Esophagus squamous epithelium (tissue), 5 donors: ENCODE measurements at regions not wholly inside any gene's neighbourhood (a gene's known extent, or its start where the extent isn't known, plus 50 kb on each side); places are given as distances from the start of the nearest gene placed in this dataset.

Experiments
- DNase-seq: peaks from one replicate; lab custom pipeline; 2025; lab: John Stamatoyannopoulos, UW
- H3K27ac ChIP-seq, 4 donors: fragments of 200-600 bp; sonication (generic); one replicate each; pipeline ENCODE4 v1.5.1; 2016 to 2019; ENCODE audit warnings: mild to moderate bottlenecking in 1 of 4
- H3K27me3 ChIP-seq, 4 donors: fragments of 200-600 bp; sonication (generic); 1 replicate in 3 of 4; 2 replicates in 1 of 4; pipeline versions ENCODE4 v1.5.1 to v1.6.0; 2017 to 2021; ENCODE audit warnings: antibody characterized with exemption in 1 of 4
- H3K36me3 ChIP-seq, 3 donors: fragments of 200-600 bp; sonication (generic); one replicate each; pipeline ENCODE4 v1.5.1; 2016 to 2019
- H3K4me1 ChIP-seq, 3 donors: fragments of 200-600 bp; sonication (generic); one replicate each; pipeline ENCODE4 v1.5.1; 2017 to 2019
- H3K4me3 ChIP-seq, 4 donors: fragments of 200-600 bp; sonication (generic); 1 replicate in 3 of 4; 2 replicates in 1 of 4; pipeline ENCODE4 v1.5.1; 2016 to 2019; ENCODE audit warnings: mild to moderate bottlenecking in 2 of 4, moderate library complexity in 1 of 4
- H3K9me3 ChIP-seq, 3 donors: fragments of 200-600 bp; sonication (generic); one replicate each; pipeline ENCODE4 v1.5.1; 2016 to 2019
- CTCF ChIP-seq, 6 experiments: fragments of 450-650 bp in 4 of 6; fragments of 200-600 bp in 2 of 6; sonication (generic) in 2 of 6; IDR thresholded peaks; one replicate each; pipeline ENCODE4 v1.5.1; 2016 to 2019; ENCODE audit warnings: antibody characterized with exemption in 6 of 6, mild to moderate bottlenecking in 4 of 6, moderate library complexity in 4 of 6
- POLR2A ChIP-seq, 4 donors: fragments of 450-650 bp; IDR thresholded peaks; one replicate each; pipeline ENCODE4 v1.6.1; 2017; ENCODE audit warnings: antibody characterized with exemption in 4 of 4, mild to moderate bottlenecking in 4 of 4, moderate library complexity in 3 of 4
- WGBS, 2 donors: methylation state at CpG; one replicate each; pipeline ENCODE4 v1.1.5; 2018; 5-methylcytosine and 5-hydroxymethylcytosine counted together
- intact Hi-C: fragments of 100-400 bp; cut with DNase I; formaldehyde crosslinking; loops from one replicate; pipeline ENCODE4 v1.15.0; 2022
- donor health status: DM: yes; HTN: yes; CAD: no.

- TF ChIP-seq CTCF (IDR thresholded peaks at IDR 0.05) (no peak), POLR2A (IDR thresholded peaks at IDR 0.05) (no peak)
- intact Hi-C loops, result no loop called here
- peaks cover 0 to 8% (median 0%) of the 10 kb centered on the region in 3 donors for H3K9me3 ChIP-seq
- no peaks in the 10 kb centered on the region for H3K27me3 ChIP-seq
- DNase-seq, result no peak
- H3K4me1 ChIP-seq, result no peaks in the 10 kb centered on the region
- no peak overlapping the region for H3K4me3 ChIP-seq
- no peak overlapping the region for H3K27ac ChIP-seq
- no peaks in the 10 kb centered on the region for H3K36me3 ChIP-seq
Measured at GRCh38 chr2:139034064-139034463, 253.9 kb upstream of the NXPH2 start.

- TF ChIP-seq CTCF (IDR thresholded peaks at IDR 0.05) (no peak), POLR2A (IDR thresholded peaks at IDR 0.05) (no peak)
- Histone ChIP-seq H3K27me3 (no peaks in the 10 kb centered on the region), H3K36me3 (no peaks in the 10 kb centered on the region), H3K4me1 (no peaks in the 10 kb centered on the region), H3K9me3 (peaks cover 0 to 8% (median 0%) of the 10 kb centered on the region in 3 donors), H3K4me3 (no peak overlapping the region), H3K27ac (no peak overlapping the region)
- 44 to 54% methylated on average over 2 of the region's 2 CpGs for WGBS, 2 donors
- no peak for DNase-seq
- intact Hi-C loops, result no loop called here
Measured at GRCh38 chr2:139033300-139033699, 253.1 kb upstream of the NXPH2 start.

DNA sequence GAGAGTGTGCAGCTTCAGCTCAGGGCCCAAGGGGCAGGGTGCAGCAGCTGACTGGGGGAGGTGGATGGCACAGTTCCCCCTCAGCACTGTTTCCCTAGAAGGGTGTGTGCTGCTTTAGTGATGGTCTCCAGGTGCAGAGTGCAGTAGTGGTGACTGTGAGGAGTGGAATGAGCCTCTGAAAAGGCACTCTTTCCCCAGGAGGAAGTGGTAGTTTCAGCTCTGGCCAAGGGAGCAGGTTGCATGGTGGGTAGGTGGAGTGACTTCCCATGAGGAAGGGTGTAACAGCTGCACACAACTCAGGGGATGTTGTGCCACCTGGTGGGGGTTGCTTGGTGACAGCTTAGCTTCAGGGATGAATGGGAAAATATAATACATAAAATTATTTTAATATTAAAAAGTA lies 251.5 kb upstream of the NXPH2 start:
- DNase-seq, result no peak
- H3K36me3 ChIP-seq, result no peaks in the 10 kb centered on the region
- no peaks in the 10 kb centered on the region for H3K4me1 ChIP-seq
- intact Hi-C loops, result no loop called here
- TF ChIP-seq CTCF (IDR thresholded peaks at IDR 0.05), result no peak
- no peak for TF ChIP-seq POLR2A (IDR thresholded peaks at IDR 0.05)
- H3K4me3 ChIP-seq, result no peak overlapping the region
- no peaks in the 10 kb centered on the region for H3K27me3 ChIP-seq
- H3K27ac ChIP-seq, result no peak overlapping the region
- H3K9me3 ChIP-seq, result peaks cover 0 to 8% (median 0%) of the 10 kb centered on the region in 3 donors

DNA sequence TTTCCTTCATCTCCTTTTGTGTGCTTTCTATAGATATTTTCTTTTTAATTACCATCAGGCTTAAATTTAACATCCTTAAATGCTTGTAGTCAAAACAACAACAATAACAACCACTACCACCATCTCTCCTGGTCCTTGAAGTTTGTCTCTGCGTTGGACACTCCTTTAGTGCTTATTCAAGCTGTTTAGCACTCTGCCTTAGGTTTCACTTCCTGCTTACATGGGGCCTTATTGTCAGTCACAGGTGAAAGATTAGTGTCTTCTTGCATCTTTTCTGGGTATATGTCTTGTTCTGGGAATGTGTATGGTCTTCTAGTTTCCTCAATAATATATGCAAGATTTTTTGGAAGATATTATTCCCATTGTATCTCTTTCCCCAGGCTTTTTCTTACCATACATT lies 240.1 kb upstream of the NXPH2 start:
- intact Hi-C loops, result no loop called here
- no peak for DNase-seq
- no peak overlapping the region for H3K27ac ChIP-seq
- WGBS, 2 donors, result 32 to 38% methylated on average over 1 of the region's 1 CpG
- no peak overlapping the region for H3K4me3 ChIP-seq
- H3K9me3 ChIP-seq, result peaks cover 0 to 15% (median 6%) of the 10 kb centered on the region in 3 donors
- TF ChIP-seq CTCF (IDR thresholded peaks at IDR 0.05) (no peak), POLR2A (IDR thresholded peaks at IDR 0.05) (no peak)
- H3K36me3 ChIP-seq, result no peaks in the 10 kb centered on the region
- H3K4me1 ChIP-seq, result no peaks in the 10 kb centered on the region
- no peaks in the 10 kb centered on the region for H3K27me3 ChIP-seq

DNA sequence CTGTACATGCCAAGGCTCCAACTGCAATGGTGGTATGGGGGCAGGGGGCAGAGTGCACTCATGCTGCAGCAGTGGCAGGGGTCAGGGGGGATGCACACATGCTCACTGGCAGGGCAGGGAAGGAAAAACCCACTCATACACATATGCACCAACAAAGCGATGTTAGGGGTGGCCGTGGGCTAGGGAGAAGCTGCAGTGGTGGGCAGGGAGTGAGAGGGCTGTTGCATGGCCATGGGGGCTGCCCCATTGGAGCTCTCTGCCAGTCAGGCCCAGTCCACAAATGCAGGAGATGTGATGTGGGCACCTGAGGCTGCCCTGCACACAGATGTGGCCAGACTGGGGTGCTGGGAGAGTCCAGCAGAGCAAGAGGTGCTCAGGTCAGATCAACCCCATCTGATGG lies 238.1 kb upstream of the NXPH2 start:
- intact Hi-C loops, result no loop called here
- Histone ChIP-seq H3K27me3 (no peaks in the 10 kb centered on the region), H3K4me3 (no peak overlapping the region), H3K27ac (no peak overlapping the region), H3K9me3 (peaks cover 0 to 15% (median 6%) of the 10 kb centered on the region in 3 donors), H3K36me3 (no peaks in the 10 kb centered on the region), H3K4me1 (no peaks in the 10 kb centered on the region)
- no peak for DNase-seq
- TF ChIP-seq CTCF (IDR thresholded peaks at IDR 0.05) (no peak), POLR2A (IDR thresholded peaks at IDR 0.05) (no peak)
- 40% methylated on average over 2 of the region's 2 CpGs; no CpG with 5 or more reads in 1 of the 2 donors for WGBS, 2 donors
